Left cardiac atrium (tissue), 4 donors: ENCODE measurements at regions not wholly inside any gene's neighbourhood (a gene's known extent, or its start where the extent isn't known, plus 50 kb on each side); places are given as distances from the start of the nearest gene placed in this dataset.
"Not testable (repeated sequence)": the region's sequence is repeated elsewhere in the genome, so short reads cannot be mapped to it uniquely, and the experiment has no call there.

Source experiments
- ATAC-seq, 2 donors: fragments of 200-7000 bp; cut with Tn5 transposase; one replicate each; pipeline ENCODE4 v1.9.1; 2020; ENCODE audit warnings: mild to moderate bottlenecking in 2 of 2, moderate library complexity in 2 of 2
- DNase-seq: peaks from one replicate; pipeline ENCODE4 v3.0.0-alpha.2; 2020
- intact Hi-C, 2 donors: fragments of 100-400 bp; cut with DNase I; formaldehyde crosslinking; loops; one replicate each; pipeline versions ENCODE4 v1.14.1 to v1.15.1; 2022 to 2023
- donor health status: DM: no; HTN: yes; CAD: no.
- donor health status: DM: no; HTN: yes; CAD: no; lungs with severe emphysema.
- donor health status: DM: yes; HTN: yes; CAD: no.
- donor health status: Dilated cardiomyopathy.

DNA sequence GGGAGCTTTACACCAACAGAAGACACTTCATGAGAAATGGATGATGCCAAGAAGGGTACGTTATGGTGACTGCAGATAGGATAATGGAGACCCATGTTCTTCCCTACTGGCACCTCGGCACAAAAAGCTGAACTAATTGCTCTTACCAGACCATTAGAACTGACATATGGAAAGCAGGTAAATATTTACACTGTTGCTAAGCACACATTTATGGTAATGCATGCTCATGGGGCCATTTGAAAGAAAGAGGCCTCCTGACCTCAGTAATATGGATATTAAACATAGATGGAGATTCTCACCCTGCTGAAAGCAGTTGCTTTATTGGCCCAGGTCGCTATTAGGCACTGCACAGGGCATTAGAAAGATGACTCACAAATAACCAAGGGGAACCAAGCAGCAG is 1759.6 kb downstream of the C4orf33 start:
- ATAC-seq: no peak
- no peak for DNase-seq
- intact Hi-C loops: no loop called here

DNA sequence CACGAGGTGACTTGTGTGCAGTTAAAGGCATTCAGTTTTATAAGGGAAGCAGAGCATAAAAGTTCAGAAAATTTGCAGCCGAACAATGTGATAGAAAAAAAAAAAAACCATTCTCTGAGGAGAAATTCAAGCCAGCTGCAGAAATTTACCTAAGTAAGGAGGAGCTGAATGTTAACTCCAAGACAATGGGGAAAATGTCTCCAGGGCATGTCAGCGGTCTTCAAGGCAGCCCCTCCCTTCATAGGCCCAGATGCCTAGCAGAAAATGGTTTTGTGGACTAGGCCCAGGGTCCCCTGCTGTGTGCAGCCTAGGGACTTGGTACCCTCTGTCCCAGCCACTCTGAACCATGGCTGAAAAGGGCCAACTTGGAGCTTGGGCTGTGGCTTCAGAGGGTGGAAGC is 1764.0 kb downstream of the C4orf33 start:
- no peak for DNase-seq
- no peak for ATAC-seq
- intact Hi-C loops: no loop called here

DNA sequence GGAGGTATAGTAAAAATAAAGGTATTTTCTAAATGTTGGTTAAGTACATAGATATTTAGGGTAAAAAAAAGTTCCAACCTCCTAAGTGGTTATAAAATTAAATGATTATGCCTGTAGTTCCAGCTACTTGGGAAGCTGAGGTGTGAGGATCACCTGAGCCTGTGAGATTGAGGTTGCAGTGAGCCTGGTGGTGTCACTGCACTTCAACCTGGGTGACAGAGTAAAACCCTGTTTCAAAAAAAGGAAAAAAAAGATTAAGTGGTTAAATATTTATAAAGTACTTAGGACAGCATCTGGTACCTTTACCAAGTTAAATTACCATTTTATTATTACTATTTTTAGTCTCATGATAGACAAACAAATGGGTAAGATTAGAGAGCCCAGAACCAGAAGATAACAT is 1801.0 kb downstream of the C4orf33 start:
- ATAC-seq: no peak
- DNase-seq: no peak
- intact Hi-C loops: no loop called here

DNA sequence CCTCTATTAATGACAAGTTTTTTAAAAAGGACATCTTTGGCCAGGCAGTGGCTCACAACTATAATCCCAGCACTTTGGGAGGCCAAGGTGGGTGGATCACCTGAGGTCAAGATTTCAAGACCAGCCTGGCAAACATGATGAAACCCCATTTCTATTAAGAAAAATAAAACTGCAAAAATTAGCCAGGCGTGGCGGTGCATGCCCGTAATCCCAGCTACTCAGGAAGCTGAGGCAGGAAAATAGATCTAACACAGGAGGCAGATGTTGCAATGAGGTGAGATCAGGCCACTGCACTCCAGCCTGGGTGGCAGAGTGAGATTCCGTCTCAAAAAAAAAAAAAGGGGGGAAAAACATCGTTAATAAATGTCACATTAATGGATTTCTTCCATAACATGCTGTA is 1805.4 kb downstream of the C4orf33 start:
- intact Hi-C loops: no loop called here
- DNase-seq (no peak), ATAC-seq (no peak)

DNA sequence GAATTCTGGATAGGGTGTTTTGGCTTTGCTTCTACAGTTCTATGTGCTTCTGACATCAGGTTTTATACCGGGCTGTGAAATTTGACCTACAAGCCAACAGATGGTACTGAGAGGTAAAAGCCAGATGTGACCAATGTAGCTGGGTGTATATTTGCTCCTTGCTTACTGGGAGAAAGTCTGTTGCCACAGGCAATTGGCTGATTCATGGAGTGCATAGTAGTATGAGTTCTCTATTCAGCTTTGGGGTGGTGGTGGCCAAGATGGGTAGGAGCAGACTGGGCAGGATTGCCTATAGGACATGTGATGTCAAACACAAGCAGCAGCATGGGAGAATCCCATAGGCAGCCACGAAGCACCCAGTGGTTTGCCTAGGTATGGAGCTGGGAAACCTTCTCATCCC is 1827.0 kb downstream of the C4orf33 start:
- intact Hi-C loops: no loop called here
- no peak for DNase-seq
- ATAC-seq: no peak

DNA sequence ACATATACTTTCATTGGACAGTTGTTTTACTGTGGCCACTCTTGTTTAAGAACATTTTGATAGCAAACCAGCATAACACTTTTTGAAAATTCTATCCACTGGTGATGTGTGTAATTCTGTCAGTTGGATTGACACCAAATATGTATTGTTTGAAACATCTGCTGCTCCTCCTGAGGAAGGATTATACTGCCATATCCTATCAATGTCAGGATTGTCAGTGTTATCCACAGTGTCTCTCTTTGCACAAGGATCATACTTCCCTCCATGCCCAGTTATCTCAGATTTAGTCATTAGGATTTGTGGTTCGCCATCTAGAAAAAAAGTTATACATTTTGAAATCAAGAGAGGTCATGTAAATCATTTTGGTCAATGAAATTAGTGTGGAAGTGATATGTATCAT is 1859.6 kb downstream of the C4orf33 start:
- intact Hi-C loops: no loop called here
- DNase-seq (no peak), ATAC-seq (no peak)

DNA sequence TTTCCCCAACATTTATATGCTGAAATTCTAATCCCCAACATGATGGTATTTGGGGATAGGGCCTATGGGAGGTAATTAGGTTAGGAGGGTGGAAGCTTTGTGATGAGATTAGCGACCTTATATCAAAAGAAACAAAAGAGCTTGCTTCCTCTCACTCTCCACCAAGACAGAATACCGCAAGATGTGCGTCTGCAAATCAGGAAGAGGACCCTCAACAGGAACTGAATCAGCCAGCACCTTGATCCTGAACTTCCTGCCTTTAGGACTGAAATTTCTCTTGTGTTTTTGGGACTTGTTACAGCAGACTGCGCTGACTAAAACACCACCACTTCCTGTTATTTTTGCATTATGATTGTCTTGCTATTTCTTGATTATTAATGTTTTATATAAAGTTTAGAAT is 1889.4 kb downstream of the C4orf33 start:
- intact Hi-C loops: no loop called here
- ATAC-seq (no peak), DNase-seq (no peak)

DNA sequence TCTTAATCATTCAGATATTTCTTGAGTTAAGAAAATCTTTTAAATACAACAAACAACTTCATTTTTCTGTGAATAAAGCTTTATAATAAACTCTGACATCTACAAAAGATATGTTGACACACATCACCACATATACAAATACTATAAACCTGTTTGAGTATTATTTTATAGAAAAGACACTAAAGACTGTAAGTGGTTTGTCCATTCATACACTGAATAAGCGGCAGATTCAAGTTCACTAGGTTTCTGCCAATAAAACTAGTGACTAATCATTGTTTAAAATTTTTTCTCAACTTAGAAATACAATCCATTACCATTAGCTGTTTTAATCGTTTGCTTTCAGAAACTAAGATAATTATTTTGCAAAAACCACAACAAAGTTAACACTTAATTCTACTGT is 1900.0 kb downstream of the C4orf33 start:
- ATAC-seq (no peak), DNase-seq (no peak)
- intact Hi-C loops: no loop called here

DNA sequence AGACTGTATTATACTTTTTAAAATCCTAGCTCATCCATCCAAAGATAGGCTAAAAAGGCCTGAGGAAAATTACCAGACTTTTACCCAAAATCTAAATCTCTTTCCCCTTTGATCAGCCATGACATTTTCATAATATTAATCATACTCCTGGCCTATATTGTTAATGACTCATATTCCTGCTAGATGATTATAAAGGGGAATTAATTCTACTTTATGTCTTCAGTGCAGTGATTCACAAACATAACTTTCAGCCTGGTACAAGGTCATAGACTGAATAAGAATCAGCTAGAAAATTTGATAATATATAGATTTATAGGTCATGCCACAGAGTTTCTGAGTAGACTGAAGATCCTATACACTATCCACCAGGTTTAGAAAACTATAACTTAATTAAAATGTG is 1905.4 kb downstream of the C4orf33 start:
- DNase-seq: no peak
- ATAC-seq: no peak
- intact Hi-C loops: no loop called here

DNA sequence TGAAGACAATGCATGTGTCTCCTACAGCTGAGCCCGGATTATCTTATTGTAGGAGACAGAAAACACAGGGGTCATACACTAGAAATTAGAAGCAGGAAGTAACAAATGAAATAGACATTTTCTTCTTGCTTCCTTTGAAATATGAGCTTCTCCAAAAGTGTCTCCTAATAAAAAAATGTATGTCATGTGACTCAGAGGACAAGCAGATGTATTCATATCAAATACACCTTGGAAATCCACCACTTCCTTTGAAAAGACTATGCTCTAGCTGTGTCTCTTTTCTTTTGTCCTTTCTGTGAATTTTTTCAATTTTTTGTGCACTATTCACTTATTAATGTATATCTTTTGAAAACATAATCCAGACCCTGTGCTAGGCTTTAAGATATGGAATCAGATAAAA is 1906.2 kb downstream of the C4orf33 start:
- ATAC-seq: no peak
- intact Hi-C loops: no loop called here
- DNase-seq: no peak

DNA sequence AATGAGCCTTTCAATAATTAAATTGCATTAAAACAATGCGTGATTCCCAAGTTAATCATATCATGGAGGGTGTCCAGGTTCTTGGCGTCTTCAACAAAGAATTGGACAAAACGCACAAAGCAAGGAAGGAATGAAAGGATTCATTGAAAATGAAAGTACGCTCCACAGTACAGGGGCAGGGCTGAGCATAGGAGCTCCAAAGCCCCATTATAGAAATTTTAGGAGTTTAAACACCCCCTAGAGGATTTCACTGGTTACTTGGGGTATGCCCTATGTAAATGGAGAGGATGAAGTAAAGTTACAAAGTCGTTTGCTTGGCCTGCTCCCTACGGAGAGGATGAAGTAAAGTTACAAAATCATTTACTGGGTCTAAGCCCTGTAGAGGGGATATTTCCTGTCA is 1910.4 kb downstream of the C4orf33 start:
- intact Hi-C loops: no loop called here
- DNase-seq (no peak), ATAC-seq (no peak)

DNA sequence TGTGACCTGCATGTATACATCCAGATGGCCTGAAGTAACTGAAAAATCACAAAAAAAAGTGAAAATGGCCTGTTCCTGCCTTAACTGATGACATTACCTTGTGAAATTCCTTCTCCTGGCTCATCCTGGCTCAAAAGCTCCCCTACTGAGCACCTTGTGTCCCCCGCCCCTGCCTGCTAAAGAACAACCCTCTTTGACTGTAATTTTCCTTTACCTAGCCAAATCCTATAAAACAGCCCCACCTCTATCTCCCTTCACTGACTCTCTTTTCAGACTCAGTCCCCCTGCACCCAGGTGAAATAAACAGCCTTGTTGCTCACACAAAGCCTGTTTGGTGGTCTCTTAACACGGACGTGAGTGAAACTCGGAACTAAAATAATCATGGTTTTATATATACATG is 1916.0 kb downstream of the C4orf33 start:
- ATAC-seq, DNase-seq, intact Hi-C loops: not testable (repeated sequence)

DNA sequence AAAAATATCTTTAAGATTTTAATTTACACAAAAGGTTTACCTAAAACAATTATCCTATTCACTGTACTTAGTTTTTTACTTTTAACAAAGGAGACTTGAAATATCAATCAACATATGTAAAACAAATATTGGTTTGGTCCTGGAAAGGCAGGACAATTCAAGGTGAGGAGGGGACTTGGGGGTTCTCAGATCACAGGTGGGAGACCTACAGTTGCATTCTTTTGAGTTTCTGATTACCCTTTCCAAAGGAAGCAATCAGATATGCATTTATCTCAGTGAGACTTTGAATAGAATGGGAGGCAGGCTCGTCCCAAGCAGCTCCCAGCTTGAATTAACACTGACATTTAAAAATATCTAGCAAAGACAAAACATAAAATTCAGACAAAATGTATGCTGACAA is 1917.3 kb downstream of the C4orf33 start:
- intact Hi-C loops: no loop called here
- ATAC-seq (no peak), DNase-seq (no peak)

DNA sequence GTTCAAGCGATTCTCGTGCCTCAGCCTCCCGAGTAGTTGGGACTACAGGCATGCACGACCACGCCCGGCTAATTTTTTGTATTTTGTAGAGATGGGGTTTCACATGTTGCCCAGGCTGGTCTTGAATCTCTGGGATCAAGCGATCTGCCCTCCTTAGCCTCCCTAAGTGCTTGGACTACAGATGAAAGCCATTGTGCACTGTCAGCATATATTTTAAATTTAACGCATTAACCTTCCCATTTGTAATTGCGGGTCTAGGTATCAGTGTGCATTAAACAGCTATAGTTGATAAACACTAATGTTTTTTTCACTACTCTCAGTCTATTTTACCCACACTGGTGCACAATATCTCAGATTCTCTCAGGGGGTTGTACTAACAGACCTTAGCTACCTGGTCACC is 1930.8 kb downstream of the C4orf33 start:
- intact Hi-C loops: no loop called here
- no peak for ATAC-seq
- no peak for DNase-seq

DNA sequence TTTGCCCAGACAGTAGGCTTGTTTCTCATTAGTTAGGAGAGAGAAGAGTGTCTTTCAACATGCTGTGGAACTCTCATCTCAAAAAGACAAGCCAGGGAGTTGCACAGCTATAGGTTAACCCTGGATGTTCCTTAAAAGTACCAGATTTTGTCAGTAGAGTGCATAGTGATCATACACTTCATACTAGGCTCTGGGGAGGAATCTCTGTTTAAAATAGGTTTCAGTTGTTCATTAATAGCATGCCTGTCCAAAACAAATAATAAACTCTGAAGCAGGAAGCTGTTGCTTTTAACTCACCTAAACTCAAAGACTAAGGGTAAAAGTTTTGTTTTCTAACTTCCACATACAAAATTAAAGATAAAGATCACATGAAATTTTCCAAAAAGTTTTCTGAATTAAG is 1948.4 kb downstream of the C4orf33 start:
- ATAC-seq: no peak
- intact Hi-C loops: no loop called here
- no peak for DNase-seq

DNA sequence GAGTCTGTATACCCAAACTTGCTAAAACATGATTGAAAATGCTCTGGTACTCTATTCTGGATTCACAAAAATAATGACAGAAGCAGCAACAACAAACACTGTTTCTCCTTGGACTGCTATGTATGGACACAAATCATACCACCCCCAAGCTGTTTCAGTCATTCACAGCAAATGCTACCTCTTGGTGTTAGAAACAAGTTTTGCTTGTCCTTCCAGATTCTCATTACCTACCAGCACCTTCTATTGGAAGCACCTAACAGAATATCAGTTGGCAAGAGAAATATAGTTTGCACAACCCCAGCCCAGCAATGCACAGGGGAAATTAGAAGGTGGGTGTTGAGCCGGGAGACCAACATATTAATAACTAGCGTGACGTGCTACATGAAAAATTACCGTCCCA is 1950.9 kb downstream of the C4orf33 start:
- ATAC-seq: no peak
- intact Hi-C loops: no loop called here
- no peak for DNase-seq

DNA sequence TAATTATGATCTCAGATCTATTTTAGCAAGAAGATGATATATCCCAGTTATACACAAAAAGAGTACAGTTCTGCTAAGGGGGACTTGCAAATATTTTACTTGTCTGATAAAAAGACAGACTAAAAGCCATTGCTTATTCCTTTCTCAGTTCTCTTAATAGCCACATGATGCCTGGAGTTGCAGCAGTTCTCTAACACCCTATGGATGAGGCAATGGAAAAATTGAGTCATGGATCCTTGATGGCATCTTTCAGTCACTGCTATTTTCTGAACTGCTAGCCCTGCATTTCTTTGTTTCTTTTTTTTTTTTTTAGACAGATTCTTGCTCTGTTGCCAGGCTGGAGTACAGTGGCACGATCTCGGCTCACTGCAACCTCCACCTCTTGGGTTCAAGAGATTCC is 1956.7 kb downstream of the C4orf33 start:
- intact Hi-C loops: no loop called here

DNA sequence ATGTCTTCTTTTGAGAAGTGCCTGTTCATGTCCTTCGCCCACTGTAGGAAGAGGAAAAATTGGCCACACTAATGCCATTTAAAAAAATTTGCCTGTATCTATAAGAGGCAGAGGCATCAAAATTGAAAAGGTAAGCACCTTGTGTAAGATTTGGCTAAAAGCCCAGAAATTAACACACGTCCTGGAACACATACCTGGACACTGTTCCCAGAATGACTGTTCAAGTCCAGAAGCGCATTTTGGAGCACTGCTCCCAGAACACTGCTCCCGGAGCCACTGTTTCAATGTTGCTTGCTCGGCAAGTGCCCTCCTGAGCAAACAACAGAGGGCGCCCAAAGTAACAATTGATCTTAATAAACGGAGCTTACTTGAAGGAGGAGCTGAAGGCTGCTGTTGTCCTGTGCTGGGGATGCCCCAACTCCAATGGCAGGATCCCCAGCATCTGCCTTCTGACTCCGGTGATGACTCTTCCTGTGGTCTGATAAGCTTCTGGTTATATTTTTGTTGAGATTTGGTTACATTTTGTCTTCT is 1958.6 kb downstream of the C4orf33 start:
- DNase-seq: no peak
- intact Hi-C loops: no loop called here
- ATAC-seq: no peak

More for the DNA sequence above, 1956.7 kb downstream of the C4orf33 start:
- DNase-seq (no peak), ATAC-seq (no peak)

DNA sequence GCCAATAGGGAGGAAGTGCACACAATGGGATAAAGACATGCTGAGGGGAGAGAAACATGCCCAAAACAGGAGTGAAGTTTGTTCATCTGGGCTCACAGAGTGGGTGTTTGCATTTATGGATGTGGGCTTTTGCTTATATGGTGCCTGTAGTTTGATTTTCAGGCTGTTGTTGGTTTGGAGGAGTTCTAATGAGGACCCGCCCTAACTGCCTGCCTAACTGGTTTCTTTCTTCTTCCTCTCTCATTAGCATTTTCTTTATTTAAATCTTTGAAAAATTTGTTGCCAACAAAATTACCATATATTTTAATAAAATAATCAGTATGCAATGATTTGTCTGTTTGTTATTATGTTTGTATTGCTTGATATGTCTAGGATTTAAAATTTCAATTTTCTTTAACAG is 1965.8 kb downstream of the C4orf33 start:
- DNase-seq: no peak
- intact Hi-C loops: no loop called here

DNA sequence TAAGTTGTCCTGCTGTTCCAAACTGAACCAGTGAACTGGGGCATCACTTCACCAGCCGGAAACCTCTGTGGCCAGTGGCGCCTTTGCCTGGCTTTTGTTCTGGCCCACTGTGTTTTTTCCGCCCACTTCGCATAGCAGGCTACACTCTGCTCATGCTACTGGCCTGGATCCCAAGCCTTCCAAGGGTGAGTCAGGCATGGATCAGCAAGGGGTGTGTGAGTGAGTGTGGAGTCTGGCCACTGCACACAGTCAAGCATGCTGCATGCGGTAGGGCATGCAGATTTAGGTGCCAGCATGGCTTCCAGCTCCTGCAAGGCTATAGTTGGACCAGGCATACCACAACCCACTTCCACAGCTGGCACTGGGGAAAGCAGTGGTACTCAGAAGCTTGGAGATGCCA is 1967.9 kb downstream of the C4orf33 start:
- intact Hi-C loops: no loop called here
- no peak for DNase-seq
- ATAC-seq: no peak

More for the DNA sequence above, 1965.8 kb downstream of the C4orf33 start:
- ATAC-seq: no peak

DNA sequence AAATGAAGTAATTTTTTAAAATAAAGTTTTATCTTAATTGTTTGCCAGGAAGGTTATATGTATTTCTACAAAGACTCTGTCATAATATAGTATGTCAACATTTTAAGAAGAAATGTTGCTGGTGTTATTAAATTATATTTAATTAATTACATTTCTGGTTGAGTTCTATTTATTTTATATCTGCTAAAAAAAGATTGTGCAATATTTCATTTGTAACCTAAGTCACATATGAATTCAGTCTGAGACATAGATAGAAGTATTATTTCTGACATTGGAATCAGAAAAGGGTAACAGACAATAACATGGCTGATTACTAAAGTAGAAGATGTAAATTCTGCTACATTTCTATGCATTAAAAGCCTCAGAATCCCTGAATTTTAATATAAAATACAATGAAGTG is 1985.1 kb downstream of the C4orf33 start:
- ATAC-seq: no peak
- intact Hi-C loops: no loop called here
- no peak for DNase-seq

DNA sequence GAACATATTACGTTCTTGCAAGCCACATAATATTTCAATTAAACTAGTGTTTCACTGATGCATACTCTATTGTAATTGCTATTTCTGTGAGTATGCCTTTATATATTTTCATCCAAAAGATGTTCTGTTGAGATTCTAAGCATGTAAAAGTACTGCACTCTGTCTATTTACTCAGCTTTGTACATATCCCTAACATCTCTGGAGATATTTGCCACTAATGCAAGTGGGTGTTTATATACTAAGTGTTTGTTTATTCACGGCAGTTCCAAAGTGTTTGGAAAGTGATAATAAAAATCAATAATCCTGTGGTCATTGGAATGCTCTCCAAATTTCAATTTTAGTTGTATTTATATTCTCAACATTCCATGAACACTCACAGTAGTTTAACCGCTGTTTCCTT is 1989.0 kb downstream of the C4orf33 start:
- ATAC-seq (no peak), DNase-seq (no peak)
- intact Hi-C loops: no loop called here
